Heart left ventricle (tissue), 16 donors: ENCODE measurements at regions not wholly inside any gene's neighbourhood (a gene's known extent, or its start where the extent isn't known, plus 50 kb on each side); places are given as distances from the start of the nearest gene placed in this dataset.
A peak's percentile ranks its signal among the peaks of the same experiment; 100 is the strongest.

Experiments
- ATAC-seq, 4 donors: fragments of 200-7000 bp; cut with Tn5 transposase; one replicate each; pipeline ENCODE4 v1.9.1; 2020 to 2022; ENCODE audit warnings: moderate library complexity in 4 of 4, mild to moderate bottlenecking in 3 of 4, moderate number of reproducible peaks in 1 of 4
- DNase-seq, 5 donors: peaks; one replicate each; pipeline ENCODE4 v3.0.0-alpha.2; 2020
- H3K27ac ChIP-seq, 12 donors: fragments of 200-600 bp; sonication (generic) in 4 of 12; one replicate each; pipeline versions ENCODE4 v1.5.0 to v1.8.0; 2016 to 2022; ENCODE audit warnings: mild to moderate bottlenecking in 2 of 12
- H3K27me3 ChIP-seq, 9 donors: fragments of 200-600 bp; sonication (generic) in 2 of 9; one replicate each; pipeline versions ENCODE4 v1.5.1 to v1.8.0; 2016 to 2022; ENCODE audit warnings: mild to moderate bottlenecking in 3 of 9
- H3K36me3 ChIP-seq, 9 donors: fragments of 200-600 bp; sonication (generic) in 2 of 9; one replicate each; pipeline versions ENCODE4 v1.5.0 to v1.8.0; 2018 to 2022; ENCODE audit warnings: mild to moderate bottlenecking in 2 of 9
- H3K4me1 ChIP-seq, 12 donors: fragments of 200-600 bp; sonication (generic) in 4 of 12; one replicate each; pipeline versions ENCODE4 v1.5.0 to v1.8.0; 2016 to 2022; ENCODE audit warnings: mild to moderate bottlenecking in 3 of 12
- H3K4me3 ChIP-seq, 12 donors: fragments of 200-600 bp; sonication (generic) in 4 of 12; one replicate each; pipeline versions ENCODE4 v1.5.0 to v1.8.0; 2017 to 2022; ENCODE audit warnings: mild to moderate bottlenecking in 9 of 12, moderate library complexity in 4 of 12
- H3K9me3 ChIP-seq, 12 donors: fragments of 200-600 bp; sonication (generic) in 4 of 12; one replicate each; pipeline versions ENCODE4 v1.5.0 to v1.8.0; 2016 to 2022; ENCODE audit warnings: mild to moderate bottlenecking in 1 of 12
- POLR2A ChIP-seq, 2 donors: fragments of 450-650 bp; IDR thresholded peaks; one replicate each; pipeline ENCODE4 v1.6.1; 2017; ENCODE audit warnings: antibody characterized with exemption in 2 of 2, mild to moderate bottlenecking in 2 of 2, moderate library complexity in 2 of 2
- WGBS, 4 donors: extraction: QIAGEN DNeasy Blood & Tissue Kit in 2 of 4; methylation state at CpG; one replicate each; pipeline versions ENCODE4 v1.1.5 to v1.1.7; 2013 to 2018; 5-methylcytosine and 5-hydroxymethylcytosine counted together
- intact Hi-C, 10 donors: fragments of 100-400 bp; cut with DNase I; formaldehyde crosslinking; loops; one replicate each; pipeline versions ENCODE4 v1.11.1 to v1.14.2; 2022
- TF ChIP-seq, protein P1 (sequence below), 12 donors: fragments of 200-600 bp; sonication (generic) in 4 of 12; IDR thresholded peaks; one replicate each; pipeline versions ENCODE4 v1.5.0 to v1.8.0; 2018 to 2022; ENCODE audit warnings: antibody characterized with exemption in 12 of 12, mild to moderate bottlenecking in 5 of 12
- donor health status: ischemic (EF 13 %, LVEDD 7.1; RV severe dilation, severe dysfunction).
- donor health status: healthy with polysubstance abuse.
- donor health status: DM: no; HTN: yes; CAD: no.
- donor health status: DM: no; HTN: no; CAD: no.
- donor health status: ischemic (EF 25% LVEDD 6.9; RV normal size, moderate dysfunction).
- donor health status: ischemic (EF 25% LVEDD 5.7; RV mildly dilated, moderate dysfunction).
- donor health status: healthy.
- donor health status: DM: yes; HTN: yes; CAD: no.
- donor health status: ischemic (EF 35%, LVEDD 5.7; RV mildly dilated, moderate dysfunction).
- donor health status: nonischemic (EF 11% LVEDD 7.7; RV severe dilation, severe dysfunction).
- donor health status: DM: yes; HTN: yes; CAD: no.
- donor health status: PGD.
- donor health status: ischemic (EF 29% LVEDD 5.4; RV normal size, mild dysfunction).
- donor health status: nonischemic (EF 23%, LVEDD 6.1; RV moderate dilation, normal function).

- Histone ChIP-seq H3K4me3 (no peak overlapping the region), H3K27ac (no peak overlapping the region), H3K36me3 (no peaks in the 10 kb centered on the region), H3K4me1 (no peaks in the 10 kb centered on the region), H3K27me3 (no peaks in the 10 kb centered on the region), H3K9me3 (no peaks in the 10 kb centered on the region)
- ATAC-seq (no peak), DNase-seq (peak in 3 of 5 donors; percentile 18 to 42 (median 31))
- TF ChIP-seq POLR2A (IDR thresholded peaks at IDR 0.05), result no peak
- TF ChIP-seq, protein P1, sequence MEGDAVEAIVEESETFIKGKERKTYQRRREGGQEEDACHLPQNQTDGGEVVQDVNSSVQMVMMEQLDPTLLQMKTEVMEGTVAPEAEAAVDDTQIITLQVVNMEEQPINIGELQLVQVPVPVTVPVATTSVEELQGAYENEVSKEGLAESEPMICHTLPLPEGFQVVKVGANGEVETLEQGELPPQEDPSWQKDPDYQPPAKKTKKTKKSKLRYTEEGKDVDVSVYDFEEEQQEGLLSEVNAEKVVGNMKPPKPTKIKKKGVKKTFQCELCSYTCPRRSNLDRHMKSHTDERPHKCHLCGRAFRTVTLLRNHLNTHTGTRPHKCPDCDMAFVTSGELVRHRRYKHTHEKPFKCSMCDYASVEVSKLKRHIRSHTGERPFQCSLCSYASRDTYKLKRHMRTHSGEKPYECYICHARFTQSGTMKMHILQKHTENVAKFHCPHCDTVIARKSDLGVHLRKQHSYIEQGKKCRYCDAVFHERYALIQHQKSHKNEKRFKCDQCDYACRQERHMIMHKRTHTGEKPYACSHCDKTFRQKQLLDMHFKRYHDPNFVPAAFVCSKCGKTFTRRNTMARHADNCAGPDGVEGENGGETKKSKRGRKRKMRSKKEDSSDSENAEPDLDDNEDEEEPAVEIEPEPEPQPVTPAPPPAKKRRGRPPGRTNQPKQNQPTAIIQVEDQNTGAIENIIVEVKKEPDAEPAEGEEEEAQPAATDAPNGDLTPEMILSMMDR (IDR thresholded peaks at IDR 0.05), result peak; percentile 35 to 69 (median 56)
- intact Hi-C loops, result no loop called here
- WGBS, 4 donors, result 39 to 47% (median 40%) methylated on average over 10 of the region's 10 CpGs
These were observed 1931.9 kb downstream of the TP53TG3F start for GRCh38 chr16:35391328-35391727.

GRCh38 chr16:35398180-35398579 lies 1938.8 kb downstream of the TP53TG3F start:
- DNase-seq (no peak), ATAC-seq (no peak)
- H3K4me3 ChIP-seq, result no peak overlapping the region
- intact Hi-C loops, result no loop called here
- H3K36me3 ChIP-seq, result no peaks in the 10 kb centered on the region
- no peak overlapping the region for H3K27ac ChIP-seq
- WGBS, 4 donors, result 74 to 85% (median 78%) methylated on average over 2 of the region's 2 CpGs
- H3K9me3 ChIP-seq, result no peaks in the 10 kb centered on the region
- H3K27me3 ChIP-seq, result no peaks in the 10 kb centered on the region
- no peaks in the 10 kb centered on the region for H3K4me1 ChIP-seq
- no peak for TF ChIP-seq POLR2A (IDR thresholded peaks at IDR 0.05)
- TF ChIP-seq, protein P1 (IDR thresholded peaks at IDR 0.05), result no peak

- H3K27ac ChIP-seq, result no peak overlapping the region
- H3K9me3 ChIP-seq, result no peaks in the 10 kb centered on the region
- H3K36me3 ChIP-seq, result no peaks in the 10 kb centered on the region
- H3K27me3 ChIP-seq, result no peaks in the 10 kb centered on the region
- TF ChIP-seq, protein P1 (IDR thresholded peaks at IDR 0.05), result no peak
- no peak for TF ChIP-seq POLR2A (IDR thresholded peaks at IDR 0.05)
- no peak overlapping the region for H3K4me3 ChIP-seq
- no peak for ATAC-seq
- DNase-seq, result no peak
- no peaks in the 10 kb centered on the region for H3K4me1 ChIP-seq
- intact Hi-C loops, result no loop called here
- WGBS, 4 donors, result 47 to 65% (median 53%) methylated on average over 2 of the region's 2 CpGs
These were observed 1939.7 kb downstream of the TP53TG3F start for GRCh38 chr16:35399133-35399532.

GRCh38 chr16:35404273-35404672 lies 1944.9 kb downstream of the TP53TG3F start:
- intact Hi-C loops, result no loop called here
- DNase-seq (no peak), ATAC-seq (no peak)
- H3K27ac ChIP-seq, result no peak overlapping the region
- no peaks in the 10 kb centered on the region for H3K9me3 ChIP-seq
- no peaks in the 10 kb centered on the region for H3K27me3 ChIP-seq
- H3K36me3 ChIP-seq, result no peaks in the 10 kb centered on the region
- TF ChIP-seq, protein P1 (IDR thresholded peaks at IDR 0.05), result no peak
- no peak for TF ChIP-seq POLR2A (IDR thresholded peaks at IDR 0.05)
- no peaks in the 10 kb centered on the region for H3K4me1 ChIP-seq
- 46 to 55% (median 52%) methylated on average over 2 of the region's 2 CpGs for WGBS, 4 donors
- no peak overlapping the region for H3K4me3 ChIP-seq
